ENCODE measurements at regions not wholly inside any gene's neighbourhood (a gene's known extent, or its start where the extent isn't known, plus 50 kb on each side); places are given as distances from the start of the nearest gene placed in this dataset.

- TF ChIP-seq CTCF (IDR thresholded peaks at IDR 0.05; ENCODE audit: borderline replicate concordance, insufficient read depth, low read depth, low read length) = no peak
- no peak overlapping the region for H3K4me3 ChIP-seq (ENCODE audit: low read depth, low read length)
Observed at GRCh38 chr2:238643400-238643907, 204.4 kb upstream of the TWIST2 start.

- TF ChIP-seq CTCF (IDR thresholded peaks at IDR 0.05; ENCODE audit: borderline replicate concordance, insufficient read depth, low read depth, low read length) = no peak
- no peak overlapping the region for H3K4me3 ChIP-seq (ENCODE audit: low read depth, low read length)
Observed at GRCh38 chr2:238644095-238645081, 203.5 kb upstream of the TWIST2 start.

GRCh38 chr2:238645095-238645494, 202.8 kb upstream of the TWIST2 start:
- TF ChIP-seq CTCF (IDR thresholded peaks at IDR 0.05; ENCODE audit: borderline replicate concordance, insufficient read depth, low read depth, low read length) = no peak
- no peak overlapping the region for H3K4me3 ChIP-seq (ENCODE audit: low read depth, low read length)

GRCh38 chr2:238645716-238646115, 202.2 kb upstream of the TWIST2 start:
- no peak overlapping the region for H3K4me3 ChIP-seq (ENCODE audit: low read depth, low read length)
- TF ChIP-seq CTCF (IDR thresholded peaks at IDR 0.05; ENCODE audit: borderline replicate concordance, insufficient read depth, low read depth, low read length) = no peak

GRCh38 chr2:238646281-238646680, 201.6 kb upstream of the TWIST2 start:
- no peak for TF ChIP-seq CTCF (IDR thresholded peaks at IDR 0.05; ENCODE audit: borderline replicate concordance, insufficient read depth, low read depth, low read length)
- no peak overlapping the region for H3K4me3 ChIP-seq (ENCODE audit: low read depth, low read length)

GRCh38 chr2:238646803-238647202, 201.1 kb upstream of the TWIST2 start:
- TF ChIP-seq CTCF (IDR thresholded peaks at IDR 0.05; ENCODE audit: borderline replicate concordance, insufficient read depth, low read depth, low read length) = no peak
- H3K4me3 ChIP-seq (ENCODE audit: low read depth, low read length) = no peak overlapping the region

- TF ChIP-seq CTCF (IDR thresholded peaks at IDR 0.05; ENCODE audit: borderline replicate concordance, insufficient read depth, low read depth, low read length) = no peak
Observed at GRCh38 chr2:238649123-238649522, 198.8 kb upstream of the TWIST2 start.

More at GRCh38 chr2:238649123-238649522, 198.8 kb upstream of the TWIST2 start:
- no peak overlapping the region for H3K4me3 ChIP-seq (ENCODE audit: low read depth, low read length)

Measured in GM12875 (cell line).